Gastroesophageal sphincter (tissue), 3 donors: ENCODE measurements at regions not wholly inside any gene's neighbourhood (a gene's known extent, or its start where the extent isn't known, plus 50 kb on each side); places are given as distances from the start of the nearest gene placed in this dataset.

Experiments used
- POLR2A ChIP-seq, 2 donors: fragments of 450-650 bp; IDR thresholded peaks; one replicate each; pipeline ENCODE4 v1.6.1; 2017; ENCODE audit warnings: antibody characterized with exemption in 2 of 2, mild to moderate bottlenecking in 2 of 2, moderate library complexity in 1 of 2
- POLR2AphosphoS5 ChIP-seq: sonication (generic); formaldehyde crosslinking; IDR thresholded peaks from one replicate; pipeline ENCODE4 v1.6.1; 2017; ENCODE audit warnings: antibody characterized with exemption
- TF ChIP-seq, protein P1 (sequence below), 4 experiments: fragments of 200-600 bp in 2 of 4; fragments of 450-650 bp in 2 of 4; sonication (generic) in 1 of 4; IDR thresholded peaks; one replicate each; pipeline ENCODE4 v1.5.1; 2017 to 2019; ENCODE audit warnings: antibody characterized with exemption in 4 of 4, mild to moderate bottlenecking in 2 of 4, moderate library complexity in 2 of 4

DNA sequence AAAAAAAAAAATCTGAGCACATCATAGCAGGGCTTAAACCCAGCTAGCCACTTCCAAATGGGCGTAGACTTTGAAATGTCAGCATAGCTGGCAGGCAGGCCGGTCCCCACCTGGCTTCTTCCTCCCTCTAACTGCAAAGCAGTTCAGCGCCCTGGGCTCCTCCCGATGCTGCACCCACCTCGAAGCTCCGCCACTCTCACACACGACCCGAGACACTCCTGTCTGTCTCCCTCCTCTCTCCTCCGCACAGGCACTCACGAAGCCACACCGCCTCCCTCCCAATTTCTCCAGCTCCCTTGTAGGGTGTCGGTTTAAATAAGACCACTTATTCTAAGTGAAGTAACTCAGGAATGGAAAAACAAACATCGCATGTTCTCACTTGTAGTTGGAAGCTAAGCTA lies 301.3 kb downstream of the NPHP4 start:
- TF ChIP-seq POLR2A (IDR thresholded peaks at IDR 0.05): no peak
- TF ChIP-seq, protein P1, sequence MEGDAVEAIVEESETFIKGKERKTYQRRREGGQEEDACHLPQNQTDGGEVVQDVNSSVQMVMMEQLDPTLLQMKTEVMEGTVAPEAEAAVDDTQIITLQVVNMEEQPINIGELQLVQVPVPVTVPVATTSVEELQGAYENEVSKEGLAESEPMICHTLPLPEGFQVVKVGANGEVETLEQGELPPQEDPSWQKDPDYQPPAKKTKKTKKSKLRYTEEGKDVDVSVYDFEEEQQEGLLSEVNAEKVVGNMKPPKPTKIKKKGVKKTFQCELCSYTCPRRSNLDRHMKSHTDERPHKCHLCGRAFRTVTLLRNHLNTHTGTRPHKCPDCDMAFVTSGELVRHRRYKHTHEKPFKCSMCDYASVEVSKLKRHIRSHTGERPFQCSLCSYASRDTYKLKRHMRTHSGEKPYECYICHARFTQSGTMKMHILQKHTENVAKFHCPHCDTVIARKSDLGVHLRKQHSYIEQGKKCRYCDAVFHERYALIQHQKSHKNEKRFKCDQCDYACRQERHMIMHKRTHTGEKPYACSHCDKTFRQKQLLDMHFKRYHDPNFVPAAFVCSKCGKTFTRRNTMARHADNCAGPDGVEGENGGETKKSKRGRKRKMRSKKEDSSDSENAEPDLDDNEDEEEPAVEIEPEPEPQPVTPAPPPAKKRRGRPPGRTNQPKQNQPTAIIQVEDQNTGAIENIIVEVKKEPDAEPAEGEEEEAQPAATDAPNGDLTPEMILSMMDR (IDR thresholded peaks at IDR 0.05): no peak
- no peak for TF ChIP-seq POLR2AphosphoS5
